DOHH2 (cell line): ENCODE measurements at regions not wholly inside any gene's neighbourhood (a gene's known extent, or its start where the extent isn't known, plus 50 kb on each side); places are given as distances from the start of the nearest gene placed in this dataset.

Experiments used
- H3F3A ChIP-seq: fragments of 200-600 bp; sonication (generic), shearing (Covaris generic); 2 replicates; pipeline ENCODE4 v1.6.0; 2016; ENCODE audit warnings: antibody characterized with exemption, mild to moderate bottlenecking; ENCODE audit not compliant: control insufficient read depth, insufficient read depth
- H3K27ac ChIP-seq: fragments of 200-600 bp; sonication (generic); 2 replicates; pipeline ENCODE4 v1.5.1; 2014; ENCODE audit warnings: low read depth, mild to moderate bottlenecking, low read length, moderate library complexity
- H3K27me3 ChIP-seq: fragments of 200-600 bp; sonication (generic); 2 replicates; pipeline ENCODE4 v1.6.1; 2014; ENCODE audit warnings: mild to moderate bottlenecking, low read length, mixed read lengths; ENCODE audit not compliant: control insufficient read depth
- H3K36me3 ChIP-seq: fragments of 200-600 bp; sonication (generic); 2 replicates; pipeline ENCODE4 v1.6.1; 2014; ENCODE audit warnings: mild to moderate bottlenecking, low read length, moderate library complexity, mixed read lengths; ENCODE audit not compliant: control insufficient read depth
- H3K4me1 ChIP-seq: fragments of 200-600 bp; sonication (generic); 2 replicates; pipeline ENCODE4 v1.6.1; 2014; ENCODE audit warnings: mild to moderate bottlenecking, low read length, mixed read lengths; ENCODE audit not compliant: control insufficient read depth
- H3K4me2 ChIP-seq: fragments of 200-600 bp; sonication (generic); 2 replicates; pipeline ENCODE4 v1.6.0; 2014; ENCODE audit warnings: mild to moderate bottlenecking, low read length, moderate library complexity
- H3K4me3 ChIP-seq: fragments of 200-600 bp; sonication (generic); 2 replicates; pipeline ENCODE4 v1.5.1; 2014; ENCODE audit warnings: mild to moderate bottlenecking, low read length, mixed read lengths
- H3K79me2 ChIP-seq: fragments of 200-600 bp; sonication (generic); 2 replicates; pipeline ENCODE4 v1.6.1; 2014; ENCODE audit warnings: mild to moderate bottlenecking, low read length, mixed read lengths; ENCODE audit not compliant: control insufficient read depth
- H3K9me2 ChIP-seq: fragments of 200-600 bp; sonication (generic); replicated peaks from 2 replicates; pipeline ENCODE4 v1.6.1; 2014; ENCODE audit warnings: mild to moderate bottlenecking, low read length, mixed read lengths; ENCODE audit not compliant: control insufficient read depth
- H3K9me3 ChIP-seq: fragments of 200-600 bp; sonication (generic); 2 replicates; pipeline ENCODE4 v1.6.1; 2014; ENCODE audit warnings: antibody characterized with exemption, low read length, mixed read lengths; ENCODE audit not compliant: control insufficient read depth, insufficient read depth
- H4K20me1 ChIP-seq: fragments of 200-600 bp; sonication (generic); 2 replicates; pipeline ENCODE4 v1.6.0; 2014; ENCODE audit warnings: low read depth, mild to moderate bottlenecking, antibody characterized with exemption, low read length, moderate library complexity; ENCODE audit not compliant: control insufficient read depth, insufficient read depth
- CTCF ChIP-seq: fragments of 200-600 bp; sonication (generic); IDR thresholded peaks from one replicate; pipeline ENCODE4 v1.5.1; 2014; ENCODE audit warnings: antibody characterized with exemption, mild to moderate bottlenecking, low read depth, low read length; ENCODE audit not compliant: poor library complexity, severe bottlenecking
- EZH2phosphoT487 ChIP-seq: fragments of 200-600 bp; sonication (generic); IDR thresholded peaks from 2 replicates; pipeline ENCODE4 v1.6.1; 2017; ENCODE audit warnings: borderline replicate concordance, mild to moderate bottlenecking, antibody characterized with exemption, low read length, moderate library complexity, mixed read lengths

- H3K36me3 ChIP-seq = no peaks in the 10 kb centered on the region
- H3K27me3 ChIP-seq = no peaks in the 10 kb centered on the region
- H3K9me3 ChIP-seq = no peaks in the 10 kb centered on the region
- H3K4me1 ChIP-seq = no peaks in the 10 kb centered on the region
- TF ChIP-seq CTCF = no peak
- no peak for TF ChIP-seq EZH2phosphoT487
- H4K20me1 ChIP-seq = no peaks in the 10 kb centered on the region
- H3K27ac ChIP-seq = no peak overlapping the region
- H3K79me2 ChIP-seq = no peaks in the 10 kb centered on the region
- no peaks in the 10 kb centered on the region for H3F3A ChIP-seq
- H3K4me3 ChIP-seq = no peak overlapping the region
- no peaks in the 10 kb centered on the region for H3K9me2 ChIP-seq
- H3K4me2 ChIP-seq = no peak overlapping the region
Measured at GRCh38 chr3:63034101-63034500, 158.9 kb upstream of the CADPS start.

- Histone ChIP-seq H3K36me3 (no peaks in the 10 kb centered on the region), H3K4me2 (no peak overlapping the region), H3F3A (no peaks in the 10 kb centered on the region), H3K27ac (no peak overlapping the region), H4K20me1 (no peaks in the 10 kb centered on the region), H3K27me3 (no peaks in the 10 kb centered on the region), H3K9me2 (no peaks in the 10 kb centered on the region), H3K79me2 (no peaks in the 10 kb centered on the region), H3K9me3 (no peaks in the 10 kb centered on the region), H3K4me3 (no peak overlapping the region), H3K4me1 (no peaks in the 10 kb centered on the region)
- TF ChIP-seq CTCF (no peak), EZH2phosphoT487 (no peak)
Measured at GRCh38 chr3:63037116-63037515, 161.9 kb upstream of the CADPS start.

- TF ChIP-seq EZH2phosphoT487 (no peak), CTCF (no peak)
- H3K27ac ChIP-seq = no peak overlapping the region
- H3K4me1 ChIP-seq = peaks cover 14% of the 10 kb centered on the region
- H3K27me3 ChIP-seq = no peaks in the 10 kb centered on the region
- no peaks in the 10 kb centered on the region for H3K79me2 ChIP-seq
- no peaks in the 10 kb centered on the region for H3K36me3 ChIP-seq
- H3K4me2 ChIP-seq = no peak overlapping the region
- H4K20me1 ChIP-seq = no peaks in the 10 kb centered on the region
- no peak overlapping the region for H3K4me3 ChIP-seq
- no peaks in the 10 kb centered on the region for H3K9me2 ChIP-seq
- H3K9me3 ChIP-seq = no peaks in the 10 kb centered on the region
- H3F3A ChIP-seq = no peaks in the 10 kb centered on the region
Measured at GRCh38 chr3:63042833-63043232, 167.6 kb upstream of the CADPS start.

- Histone ChIP-seq H4K20me1 (no peaks in the 10 kb centered on the region), H3K27ac (no peak overlapping the region), H3F3A (no peaks in the 10 kb centered on the region), H3K4me1 (peaks cover 14% of the 10 kb centered on the region), H3K4me2 (no peak overlapping the region), H3K27me3 (no peaks in the 10 kb centered on the region), H3K9me3 (no peaks in the 10 kb centered on the region), H3K9me2 (no peaks in the 10 kb centered on the region), H3K79me2 (no peaks in the 10 kb centered on the region), H3K36me3 (no peaks in the 10 kb centered on the region), H3K4me3 (no peak overlapping the region)
- no peak for TF ChIP-seq CTCF
- TF ChIP-seq EZH2phosphoT487 = no peak
Measured at GRCh38 chr3:63043631-63044030, 168.4 kb upstream of the CADPS start.
